Colonic mucosa (tissue), 4 donors: ENCODE measurements at regions not wholly inside any gene's neighbourhood (a gene's known extent, or its start where the extent isn't known, plus 50 kb on each side); places are given as distances from the start of the nearest gene placed in this dataset.

Experiments used
- DNase-seq: peaks from one replicate; pipeline ENCODE4 v3.0.0-alpha.2; 2020
- H3K27ac ChIP-seq: fragments of 200-600 bp; one replicate; pipeline ENCODE4 v1.8.0; 2021
- H3K27me3 ChIP-seq: fragments of 200-600 bp; one replicate; pipeline ENCODE4 v1.8.0; 2021
- H3K36me3 ChIP-seq: fragments of 200-600 bp; one replicate; pipeline ENCODE4 v1.8.0; 2021
- H3K4me1 ChIP-seq: fragments of 200-600 bp; one replicate; pipeline ENCODE4 v1.8.0; 2021; ENCODE audit warnings: mild to moderate bottlenecking
- H3K4me3 ChIP-seq: fragments of 200-600 bp; one replicate; pipeline ENCODE4 v1.8.0; 2021
- H3K9ac ChIP-seq, 2 donors: one replicate each; pipeline ENCODE4 v1.7.0; 2013; ENCODE audit warnings: control low read depth in 2 of 2, low read depth in 2 of 2, low read length in 2 of 2
- H3K9me3 ChIP-seq: fragments of 200-600 bp; one replicate; pipeline ENCODE4 v1.8.0; 2021
- CTCF ChIP-seq: fragments of 200-600 bp; IDR thresholded peaks from one replicate; pipeline ENCODE4 v1.8.0; 2022; ENCODE audit warnings: antibody characterized with exemption, mild to moderate bottlenecking
- intact Hi-C: fragments of 100-400 bp; cut with DNase I; formaldehyde crosslinking; loops from one replicate; pipeline ENCODE4 v1.14.1; 2022
- donor health status: healthy.
- donor health status: DM: no; HTN: no; CAD: no.
- donor health status: DM: no; HTN: no; CAD: no.

GRCh38 chr9:135249711-135250110 lies 162.2 kb downstream of the OLFM1 start:
- H3K9me3 ChIP-seq: no peaks in the 10 kb centered on the region
- H3K36me3 ChIP-seq: no peaks in the 10 kb centered on the region
- H3K4me1 ChIP-seq: no peaks in the 10 kb centered on the region
- H3K27me3 ChIP-seq: no peaks in the 10 kb centered on the region
- intact Hi-C loops: no loop called here
- H3K9ac ChIP-seq: no peak overlapping the region
- DNase-seq: no peak
- H3K4me3 ChIP-seq: no peak overlapping the region
- H3K27ac ChIP-seq: no peak overlapping the region
- TF ChIP-seq CTCF: no peak

GRCh38 chr9:135251331-135251761 lies 163.9 kb downstream of the OLFM1 start:
- Histone ChIP-seq H3K27me3 (no peaks in the 10 kb centered on the region), H3K27ac (no peak overlapping the region), H3K9ac (no peak overlapping the region), H3K9me3 (no peaks in the 10 kb centered on the region), H3K36me3 (no peaks in the 10 kb centered on the region), H3K4me1 (no peaks in the 10 kb centered on the region), H3K4me3 (no peak overlapping the region)
- DNase-seq: no peak
- TF ChIP-seq CTCF: no peak
- intact Hi-C loops: no loop called here

DNA sequence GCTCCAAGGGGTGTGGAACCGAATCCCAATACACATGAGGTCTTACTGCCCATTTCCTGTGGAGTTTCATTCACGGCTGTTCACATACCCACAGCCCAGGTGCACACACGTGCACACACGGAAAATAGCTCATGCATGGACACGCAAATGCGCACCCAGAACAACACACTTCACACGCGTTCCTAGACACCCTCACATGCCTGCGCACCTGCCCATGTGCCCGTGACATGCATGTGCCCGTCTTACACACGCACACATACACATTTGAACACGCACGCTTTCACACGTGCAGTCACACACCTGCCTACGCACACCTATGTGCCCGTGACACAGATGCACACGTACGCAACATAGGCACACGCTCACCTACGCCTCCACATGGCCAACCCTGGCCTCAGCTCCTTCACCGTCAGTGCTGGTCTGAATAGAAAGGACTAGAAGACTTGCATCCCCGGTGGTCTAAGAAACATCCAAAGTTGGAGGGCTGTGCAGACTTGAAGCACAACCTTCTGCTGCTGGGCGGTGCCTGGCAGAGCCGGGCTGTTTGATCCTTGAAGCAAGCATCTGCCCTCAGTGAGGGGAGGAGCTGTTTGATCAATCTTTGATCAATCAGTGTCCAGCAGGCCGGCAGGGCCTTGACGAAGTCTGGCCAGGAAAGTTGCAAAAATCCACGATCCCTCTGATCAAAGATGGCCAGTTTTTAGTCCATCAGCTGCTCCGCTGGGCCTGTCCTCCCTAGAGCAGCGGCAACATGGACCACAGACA lies 164.7 kb downstream of the OLFM1 start:
- TF ChIP-seq CTCF: no peak
- Histone ChIP-seq H3K9me3 (no peaks in the 10 kb centered on the region), H3K27me3 (no peaks in the 10 kb centered on the region), H3K4me1 (no peaks in the 10 kb centered on the region), H3K9ac (no peak overlapping the region), H3K36me3 (no peaks in the 10 kb centered on the region), H3K27ac (no peak overlapping the region), H3K4me3 (no peak overlapping the region)
- intact Hi-C loops: no loop called here
- DNase-seq: no peak

DNA sequence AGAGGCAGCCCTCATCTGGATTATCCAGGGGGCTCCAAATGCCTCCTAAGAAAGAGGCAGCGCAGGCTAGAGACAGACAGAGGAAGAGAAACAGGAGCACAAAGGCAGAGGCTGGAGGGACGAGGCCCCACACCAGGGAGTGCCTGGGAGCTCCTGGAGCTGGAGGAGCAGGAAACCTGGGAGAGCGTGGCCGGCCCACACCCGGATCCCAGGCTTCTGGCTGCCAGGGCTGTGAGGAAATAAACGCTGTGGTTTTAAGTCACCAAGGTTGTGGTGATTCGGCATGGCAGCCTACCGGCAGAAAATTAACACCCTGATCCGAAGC lies 165.5 kb downstream of the OLFM1 start:
- H3K36me3 ChIP-seq: no peaks in the 10 kb centered on the region
- H3K27ac ChIP-seq: no peak overlapping the region
- intact Hi-C loops: no loop called here
- H3K4me1 ChIP-seq: no peaks in the 10 kb centered on the region
- no peak for TF ChIP-seq CTCF
- H3K4me3 ChIP-seq: no peak overlapping the region
- H3K9ac ChIP-seq: no peak overlapping the region
- no peak for DNase-seq
- no peaks in the 10 kb centered on the region for H3K27me3 ChIP-seq
- no peaks in the 10 kb centered on the region for H3K9me3 ChIP-seq

DNA sequence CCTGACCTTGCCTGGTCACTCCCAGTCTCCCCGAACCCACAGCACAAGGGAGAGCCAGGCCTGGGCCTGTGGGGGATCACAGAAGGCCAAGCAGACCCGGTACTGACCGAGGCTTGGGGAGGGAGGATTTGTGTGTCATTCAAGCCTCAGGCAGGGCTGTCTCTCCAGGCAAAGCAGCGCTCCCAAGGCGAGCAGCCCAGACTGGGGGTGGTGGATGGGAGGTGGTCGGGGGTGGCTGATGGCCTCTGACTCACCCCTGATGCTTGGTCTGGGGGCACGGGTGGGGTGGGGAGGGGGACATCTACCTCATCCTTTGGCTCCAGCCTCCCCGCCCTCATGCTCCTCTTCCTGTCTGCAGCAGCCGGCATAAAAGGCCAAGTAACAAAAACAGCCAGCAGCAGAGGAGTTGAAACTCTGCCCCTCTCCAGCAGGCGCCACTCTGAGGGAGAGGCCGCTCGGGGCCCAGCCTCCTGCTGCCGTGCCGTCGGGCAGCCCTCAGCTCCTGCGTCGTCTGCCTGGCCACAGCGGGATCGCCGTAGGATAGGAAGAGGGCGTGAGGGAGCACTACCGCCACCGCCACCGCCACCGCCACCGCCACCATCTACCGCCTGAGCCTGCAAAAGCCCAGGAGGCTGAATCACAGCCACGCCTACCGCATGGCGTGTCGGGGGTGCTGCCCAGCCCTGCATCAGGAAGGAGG lies 166.0 kb downstream of the OLFM1 start:
- Histone ChIP-seq H3K36me3 (no peaks in the 10 kb centered on the region), H3K27me3 (no peaks in the 10 kb centered on the region), H3K9ac (no peak overlapping the region), H3K4me1 (no peaks in the 10 kb centered on the region), H3K27ac (no peak overlapping the region), H3K4me3 (no peak overlapping the region), H3K9me3 (no peaks in the 10 kb centered on the region)
- intact Hi-C loops: no loop called here
- no peak for TF ChIP-seq CTCF
- DNase-seq: no peak
